ENCODE measurements at regions not wholly inside any gene's neighbourhood (a gene's known extent, or its start where the extent isn't known, plus 50 kb on each side); places are given as distances from the start of the nearest gene placed in this dataset.

DNA sequence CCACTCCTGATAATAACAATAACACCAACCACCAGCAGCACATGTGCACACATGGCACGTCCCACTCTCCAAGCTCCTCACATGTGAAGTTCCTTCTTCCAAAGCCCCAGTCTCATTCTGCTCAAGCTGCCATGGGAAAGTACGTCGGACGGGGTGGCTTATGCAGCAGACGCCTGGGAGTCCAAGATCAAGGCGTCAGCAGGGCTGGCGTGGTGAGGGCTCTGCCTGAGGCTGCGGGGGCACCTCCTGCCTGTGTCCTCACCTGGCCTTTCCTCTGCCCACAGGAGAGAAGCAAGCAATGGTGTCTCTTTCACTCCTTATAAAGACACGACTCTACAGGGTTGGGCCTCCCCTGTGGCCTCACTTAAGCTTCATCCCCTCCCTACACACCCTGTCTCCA lies 68.8 kb upstream of the INSIG1 start:
- ChIA-PET POLR2A (no interaction called here), CTCF (no interaction called here)
- DNase-seq (no peak), ATAC-seq (no peak)
- H3K36me3 Mint-ChIP-seq (ENCODE audit: low read depth), result no peaks in the 10 kb centered on the region
- no peak overlapping the region for H3K27ac Mint-ChIP-seq
- no peaks in the 10 kb centered on the region for H3K9me3 Mint-ChIP-seq (ENCODE audit: insufficient read depth)
- no peaks in the 10 kb centered on the region for H3K27me3 Mint-ChIP-seq (ENCODE audit: low read depth)
- no peaks in the 10 kb centered on the region for H3K4me1 Mint-ChIP-seq (ENCODE audit: low read depth)
- no peak overlapping the region for H3K4me3 Mint-ChIP-seq

GRCh38 chr7:155229548-155230168 lies 68.0 kb upstream of the INSIG1 start:
- Mint-ChIP-seq H3K9me3 (ENCODE audit: insufficient read depth) (no peaks in the 10 kb centered on the region), H3K4me1 (ENCODE audit: low read depth) (no peaks in the 10 kb centered on the region), H3K27me3 (ENCODE audit: low read depth) (no peaks in the 10 kb centered on the region), H3K36me3 (ENCODE audit: low read depth) (no peaks in the 10 kb centered on the region), H3K27ac (no peak overlapping the region), H3K4me3 (no peak overlapping the region)
- DNase-seq, result no peak
- no peak for ATAC-seq
- POLR2A ChIA-PET, result interaction anchor here (0.6 kb wide), 1 partner anchor 67 kb away, joined by 3 read pairs; no protein-coding TSS in a partner anchor
- CTCF ChIA-PET, result interaction anchor here (1.0 kb wide), 1 partner anchor 115 kb away, joined by 3 read pairs; no protein-coding TSS in a partner anchor

GRCh38 chr7:155230169-155230593 lies 67.5 kb upstream of the INSIG1 start:
- H3K36me3 Mint-ChIP-seq (ENCODE audit: low read depth), result no peaks in the 10 kb centered on the region
- DNase-seq (no peak), ATAC-seq (no peak)
- H3K4me3 Mint-ChIP-seq, result no peak overlapping the region
- no peak overlapping the region for H3K27ac Mint-ChIP-seq
- CTCF ChIA-PET, result interaction anchor here (1.0 kb wide), 1 partner anchor 115 kb away, joined by 3 read pairs; no protein-coding TSS in a partner anchor
- H3K4me1 Mint-ChIP-seq (ENCODE audit: low read depth), result no peaks in the 10 kb centered on the region
- H3K9me3 Mint-ChIP-seq (ENCODE audit: insufficient read depth), result no peaks in the 10 kb centered on the region
- POLR2A ChIA-PET, result interaction anchor here (0.6 kb wide), 1 partner anchor 67 kb away, joined by 3 read pairs; no protein-coding TSS in a partner anchor
- no peaks in the 10 kb centered on the region for H3K27me3 Mint-ChIP-seq (ENCODE audit: low read depth)

- no peak for DNase-seq
- CTCF ChIA-PET, result no interaction called here
- no peaks in the 10 kb centered on the region for H3K4me1 Mint-ChIP-seq (ENCODE audit: low read depth)
- H3K36me3 Mint-ChIP-seq (ENCODE audit: low read depth), result no peaks in the 10 kb centered on the region
- H3K27ac Mint-ChIP-seq, result no peak overlapping the region
- no peaks in the 10 kb centered on the region for H3K9me3 Mint-ChIP-seq (ENCODE audit: insufficient read depth)
- no peak overlapping the region for H3K4me3 Mint-ChIP-seq
- no peak for ATAC-seq
- POLR2A ChIA-PET, result no interaction called here
- H3K27me3 Mint-ChIP-seq (ENCODE audit: low read depth), result peaks cover 2% of the 10 kb centered on the region
Observed at GRCh38 chr7:155231241-155231800, 66.4 kb upstream of the INSIG1 start.

DNA sequence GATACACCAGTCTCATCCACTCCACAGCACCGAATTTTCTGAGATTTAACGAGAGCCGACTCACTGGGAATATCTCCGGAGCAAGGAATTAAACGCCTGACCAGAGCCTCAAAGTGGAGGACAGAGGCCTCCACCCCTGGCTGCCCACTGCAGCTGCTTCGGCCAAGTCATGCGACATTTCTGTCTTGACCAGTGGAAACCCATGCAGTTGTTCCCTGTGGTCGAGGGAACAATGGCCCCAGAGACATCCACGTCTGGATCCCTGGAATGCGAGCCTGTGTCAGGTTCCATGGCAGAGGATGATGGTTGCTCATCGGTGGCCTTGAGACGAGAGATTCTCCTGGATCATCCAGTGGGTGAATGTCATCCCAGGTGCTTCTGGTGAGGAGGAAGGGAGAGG lies 65.7 kb upstream of the INSIG1 start:
- H3K36me3 Mint-ChIP-seq (ENCODE audit: low read depth), result no peaks in the 10 kb centered on the region
- ChIA-PET CTCF (no interaction called here), POLR2A (no interaction called here)
- H3K27ac Mint-ChIP-seq, result no peak overlapping the region
- no peaks in the 10 kb centered on the region for H3K4me1 Mint-ChIP-seq (ENCODE audit: low read depth)
- DNase-seq (no peak), ATAC-seq (no peak)
- H3K4me3 Mint-ChIP-seq, result no peak overlapping the region
- H3K9me3 Mint-ChIP-seq (ENCODE audit: insufficient read depth), result no peaks in the 10 kb centered on the region
- peaks cover 3% of the 10 kb centered on the region for H3K27me3 Mint-ChIP-seq (ENCODE audit: low read depth)

- H3K9me3 Mint-ChIP-seq (ENCODE audit: insufficient read depth), result no peaks in the 10 kb centered on the region
- CTCF ChIA-PET, result interaction anchor here (1.2 to 1.8 kb wide), 2 partner anchors 9 to 112 kb away, joined by 4 to 5 read pairs; no protein-coding TSS in a partner anchor
Observed at GRCh38 chr7:155232911-155233310, 64.8 kb upstream of the INSIG1 start.

GRCh38 chr7:155233311-155234157 lies 64.1 kb upstream of the INSIG1 start:
- no peaks in the 10 kb centered on the region for H3K9me3 Mint-ChIP-seq (ENCODE audit: insufficient read depth)
- ATAC-seq, result no peak
- no peak overlapping the region for H3K27ac Mint-ChIP-seq
- POLR2A ChIA-PET, result no interaction called here
- H3K27me3 Mint-ChIP-seq (ENCODE audit: low read depth), result peaks cover 3% of the 10 kb centered on the region
- no peak for DNase-seq
- CTCF ChIA-PET, result interaction anchor here (1.2 to 1.8 kb wide), 2 partner anchors 9 to 112 kb away, joined by 4 to 5 read pairs; no protein-coding TSS in a partner anchor
- no peaks in the 10 kb centered on the region for H3K36me3 Mint-ChIP-seq (ENCODE audit: low read depth)
- no peaks in the 10 kb centered on the region for H3K4me1 Mint-ChIP-seq (ENCODE audit: low read depth)
- no peak overlapping the region for H3K4me3 Mint-ChIP-seq

More at GRCh38 chr7:155232911-155233310, 64.8 kb upstream of the INSIG1 start:
- no peaks in the 10 kb centered on the region for H3K36me3 Mint-ChIP-seq (ENCODE audit: low read depth)
- no peaks in the 10 kb centered on the region for H3K4me1 Mint-ChIP-seq (ENCODE audit: low read depth)
- peaks cover 3% of the 10 kb centered on the region for H3K27me3 Mint-ChIP-seq (ENCODE audit: low read depth)
- H3K4me3 Mint-ChIP-seq, result no peak overlapping the region
- DNase-seq (no peak), ATAC-seq (no peak)
- no peak overlapping the region for H3K27ac Mint-ChIP-seq
- POLR2A ChIA-PET, result no interaction called here

GRCh38 chr7:155234158-155234492 lies 63.6 kb upstream of the INSIG1 start:
- H3K36me3 Mint-ChIP-seq (ENCODE audit: low read depth), result no peaks in the 10 kb centered on the region
- H3K4me1 Mint-ChIP-seq (ENCODE audit: low read depth), result no peaks in the 10 kb centered on the region
- no peak for DNase-seq
- ChIA-PET CTCF (interaction anchor here (1.2 to 1.8 kb wide), 2 partner anchors 8 to 111 kb away, joined by 4 to 5 read pairs; no protein-coding TSS in a partner anchor), POLR2A (no interaction called here)
- no peak overlapping the region for H3K4me3 Mint-ChIP-seq
- H3K9me3 Mint-ChIP-seq (ENCODE audit: insufficient read depth), result no peaks in the 10 kb centered on the region
- no peak for ATAC-seq
- no peak overlapping the region for H3K27ac Mint-ChIP-seq
- H3K27me3 Mint-ChIP-seq (ENCODE audit: low read depth), result peaks cover 5% of the 10 kb centered on the region

GRCh38 chr7:155234950-155235789 lies 62.5 kb upstream of the INSIG1 start:
- Mint-ChIP-seq H3K27me3 (ENCODE audit: low read depth) (peaks cover 6% of the 10 kb centered on the region), H3K9me3 (ENCODE audit: insufficient read depth) (no peaks in the 10 kb centered on the region), H3K4me3 (no peak overlapping the region), H3K36me3 (ENCODE audit: low read depth) (no peaks in the 10 kb centered on the region), H3K4me1 (ENCODE audit: low read depth) (no peaks in the 10 kb centered on the region), H3K27ac (no peak overlapping the region)
- ChIA-PET CTCF (interaction anchor here (1.2 kb wide), 1 partner anchor 30 kb away, joined by 3 read pairs; no protein-coding TSS in a partner anchor), POLR2A (no interaction called here)
- ATAC-seq (no peak), DNase-seq (no peak)

DNA sequence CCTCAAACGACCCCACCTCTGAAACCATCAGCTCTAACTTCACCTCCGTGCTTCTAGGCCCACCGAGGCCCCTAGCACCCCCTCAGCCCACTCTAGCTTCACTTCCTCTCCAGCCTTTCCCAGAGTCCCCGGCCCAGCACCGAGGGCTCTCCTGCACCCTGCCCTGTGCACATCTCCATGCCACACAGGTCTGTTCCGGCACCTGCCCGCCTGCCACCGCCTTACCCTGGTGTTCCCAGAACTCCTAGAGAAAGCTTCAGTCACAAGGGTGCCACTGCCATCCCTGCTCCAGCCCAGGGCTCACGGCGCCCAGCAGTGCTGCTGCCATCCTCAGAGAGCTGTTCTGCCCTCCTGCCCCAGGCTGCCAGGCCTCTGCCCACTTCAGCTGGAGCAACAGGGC lies 61.3 kb upstream of the INSIG1 start:
- DNase-seq, result no peak
- Mint-ChIP-seq H3K27me3 (ENCODE audit: low read depth) (peaks cover 8% of the 10 kb centered on the region), H3K9me3 (ENCODE audit: insufficient read depth) (no peaks in the 10 kb centered on the region), H3K4me3 (no peak overlapping the region), H3K36me3 (ENCODE audit: low read depth) (no peaks in the 10 kb centered on the region), H3K27ac (peak overlapping the region; percentile 25), H3K4me1 (ENCODE audit: low read depth) (no peaks in the 10 kb centered on the region)
- no peak for ATAC-seq
- POLR2A ChIA-PET, result no interaction called here
- CTCF ChIA-PET, result no interaction called here

GRCh38 chr7:155237297-155237696 lies 60.4 kb upstream of the INSIG1 start:
- Mint-ChIP-seq H3K36me3 (ENCODE audit: low read depth) (no peaks in the 10 kb centered on the region), H3K27me3 (ENCODE audit: low read depth) (peaks cover 14% of the 10 kb centered on the region), H3K4me1 (ENCODE audit: low read depth) (no peaks in the 10 kb centered on the region), H3K9me3 (ENCODE audit: insufficient read depth) (no peaks in the 10 kb centered on the region), H3K4me3 (no peak overlapping the region), H3K27ac (no peak overlapping the region)
- POLR2A ChIA-PET, result no interaction called here
- CTCF ChIA-PET, result no interaction called here
- DNase-seq, result no peak
- no peak for ATAC-seq

Measured in activated CD8-positive, alpha-beta T cell treated with anti-CD3 and anti-CD28 coated beads, Interleukin-2, amount 10 ng/mL, durations not matched to agents 7 days and 5 days (primary cell).